OCI-LY1 (cell line): ENCODE measurements at regions not wholly inside any gene's neighbourhood (a gene's known extent, or its start where the extent isn't known, plus 50 kb on each side); places are given as distances from the start of the nearest gene placed in this dataset.

Experiments used
- H2AFZ ChIP-seq: fragments of 200-600 bp; sonication (generic), shearing (Covaris generic); 2 replicates; pipeline ENCODE4 v1.6.0; 2014; ENCODE audit warnings: antibody characterized with exemption, mild to moderate bottlenecking, low read length
- H3F3A ChIP-seq: fragments of 200-600 bp; sonication (generic), shearing (Covaris generic); 2 replicates; pipeline ENCODE4 v1.6.0; 2014; ENCODE audit warnings: mild to moderate bottlenecking, antibody characterized with exemption, low read length, moderate library complexity; ENCODE audit not compliant: insufficient read depth
- H3K27ac ChIP-seq: fragments of 200-600 bp; sonication (generic); 2 replicates; pipeline ENCODE4 v1.5.1; 2014; ENCODE audit warnings: low read length, mixed run types, mild to moderate bottlenecking, low read depth; ENCODE audit not compliant: poor library complexity, severe bottlenecking
- H3K27me3 ChIP-seq: fragments of 200-600 bp; sonication (generic); 2 replicates; pipeline ENCODE4 v1.6.0; 2014; ENCODE audit warnings: antibody characterized with exemption, mild to moderate bottlenecking, low read length, moderate library complexity; ENCODE audit not compliant: insufficient read depth
- H3K36me3 ChIP-seq: fragments of 200-600 bp; sonication (generic); 2 replicates; pipeline ENCODE4 v1.6.1; 2014; ENCODE audit warnings: mild to moderate bottlenecking, antibody characterized with exemption, low read length, moderate library complexity, mixed read lengths; ENCODE audit not compliant: insufficient read depth
- H3K4me1 ChIP-seq: fragments of 200-600 bp; sonication (generic); 2 replicates; pipeline ENCODE4 v1.5.1; 2014; ENCODE audit warnings: mild to moderate bottlenecking, low read length, moderate library complexity; ENCODE audit not compliant: insufficient read depth, severe bottlenecking
- H3K4me2 ChIP-seq: fragments of 200-600 bp; sonication (generic), shearing (Covaris generic); 2 replicates; pipeline ENCODE4 v1.6.1; 2014; ENCODE audit warnings: low read length
- H3K4me3 ChIP-seq: fragments of 200-600 bp; sonication (generic); 2 replicates; pipeline ENCODE4 v1.5.1; 2014; ENCODE audit warnings: low read length, low read depth, mild to moderate bottlenecking, mixed read lengths; ENCODE audit not compliant: poor library complexity, severe bottlenecking
- H3K79me2 ChIP-seq: fragments of 200-600 bp; shearing (Covaris generic); 2 replicates; pipeline ENCODE4 v1.6.1; 2016; ENCODE audit warnings: mixed run types, low read length, mixed read lengths; ENCODE audit not compliant: insufficient read depth
- H3K9ac ChIP-seq: fragments of 200-600 bp; sonication (generic), shearing (Covaris generic); 2 replicates; pipeline ENCODE4 v1.6.1; 2014; ENCODE audit warnings: mild to moderate bottlenecking, low read length, mixed read lengths
- H3K9me2 ChIP-seq: fragments of 200-600 bp; sonication (generic), shearing (Covaris generic); 2 replicates; pipeline ENCODE4 v1.6.1; 2014; ENCODE audit warnings: low read depth, mild to moderate bottlenecking, low read length, mixed read lengths
- H3K9me3 ChIP-seq: fragments of 200-600 bp; shearing (Covaris generic); 2 replicates; pipeline ENCODE4 v1.6.1; 2014; ENCODE audit warnings: low read length, mixed read lengths
- H4K20me1 ChIP-seq: fragments of 200-600 bp; sonication (generic), shearing (Covaris generic); 2 replicates; pipeline ENCODE4 v1.6.0; 2016; ENCODE audit warnings: mild to moderate bottlenecking, low read length; ENCODE audit not compliant: insufficient read depth
- EZH2 ChIP-seq: fragments of 200-600 bp; sonication (generic), shearing (Covaris generic); IDR thresholded peaks from 2 replicates; pipeline ENCODE4 v1.8.0; 2017; ENCODE audit warnings: borderline replicate concordance, mixed run types, mild to moderate bottlenecking, antibody characterized with exemption, low read length, moderate library complexity, mixed read lengths
- TF ChIP-seq, protein P1 (sequence below): fragments of 200-600 bp; sonication (generic), shearing (Covaris generic); IDR thresholded peaks from 2 replicates; pipeline ENCODE4 v1.5.1; 2017; ENCODE audit warnings: mild to moderate bottlenecking, antibody characterized with exemption, low read length, moderate library complexity, mixed read lengths

DNA sequence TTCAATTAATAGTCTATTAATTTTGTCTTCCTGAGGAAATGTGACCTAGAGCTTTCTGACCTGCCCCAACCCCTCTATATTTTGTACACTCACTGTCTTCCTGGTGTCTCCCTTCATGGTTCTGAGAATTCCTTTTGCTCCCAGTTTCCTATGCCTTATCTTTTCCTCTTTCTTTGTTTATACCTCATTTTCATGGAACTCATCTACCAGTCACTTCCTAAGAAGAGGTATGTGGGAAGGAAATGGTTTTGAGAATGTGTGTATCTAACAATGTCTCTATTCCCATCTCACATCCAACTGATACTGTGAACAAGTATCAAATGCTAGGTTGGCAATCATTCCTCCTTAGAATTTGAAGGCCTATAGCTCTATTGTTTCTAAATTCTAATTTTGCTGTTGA is 245.1 kb upstream of the EGLN3 start:
- Histone ChIP-seq H3K27me3 (no peaks in the 10 kb centered on the region), H3K4me1 (no peaks in the 10 kb centered on the region), H3K9me2 (no peaks in the 10 kb centered on the region), H3K9me3 (no peaks in the 10 kb centered on the region), H2AFZ (no peak overlapping the region), H3K79me2 (no peaks in the 10 kb centered on the region), H3K9ac (no peak overlapping the region), H4K20me1 (no peaks in the 10 kb centered on the region), H3K27ac (no peak overlapping the region), H3F3A (no peaks in the 10 kb centered on the region), H3K36me3 (no peaks in the 10 kb centered on the region), H3K4me2 (no peak overlapping the region), H3K4me3 (no peak overlapping the region)
- no peak for TF ChIP-seq EZH2
- TF ChIP-seq, protein P1, sequence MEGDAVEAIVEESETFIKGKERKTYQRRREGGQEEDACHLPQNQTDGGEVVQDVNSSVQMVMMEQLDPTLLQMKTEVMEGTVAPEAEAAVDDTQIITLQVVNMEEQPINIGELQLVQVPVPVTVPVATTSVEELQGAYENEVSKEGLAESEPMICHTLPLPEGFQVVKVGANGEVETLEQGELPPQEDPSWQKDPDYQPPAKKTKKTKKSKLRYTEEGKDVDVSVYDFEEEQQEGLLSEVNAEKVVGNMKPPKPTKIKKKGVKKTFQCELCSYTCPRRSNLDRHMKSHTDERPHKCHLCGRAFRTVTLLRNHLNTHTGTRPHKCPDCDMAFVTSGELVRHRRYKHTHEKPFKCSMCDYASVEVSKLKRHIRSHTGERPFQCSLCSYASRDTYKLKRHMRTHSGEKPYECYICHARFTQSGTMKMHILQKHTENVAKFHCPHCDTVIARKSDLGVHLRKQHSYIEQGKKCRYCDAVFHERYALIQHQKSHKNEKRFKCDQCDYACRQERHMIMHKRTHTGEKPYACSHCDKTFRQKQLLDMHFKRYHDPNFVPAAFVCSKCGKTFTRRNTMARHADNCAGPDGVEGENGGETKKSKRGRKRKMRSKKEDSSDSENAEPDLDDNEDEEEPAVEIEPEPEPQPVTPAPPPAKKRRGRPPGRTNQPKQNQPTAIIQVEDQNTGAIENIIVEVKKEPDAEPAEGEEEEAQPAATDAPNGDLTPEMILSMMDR = no peak

DNA sequence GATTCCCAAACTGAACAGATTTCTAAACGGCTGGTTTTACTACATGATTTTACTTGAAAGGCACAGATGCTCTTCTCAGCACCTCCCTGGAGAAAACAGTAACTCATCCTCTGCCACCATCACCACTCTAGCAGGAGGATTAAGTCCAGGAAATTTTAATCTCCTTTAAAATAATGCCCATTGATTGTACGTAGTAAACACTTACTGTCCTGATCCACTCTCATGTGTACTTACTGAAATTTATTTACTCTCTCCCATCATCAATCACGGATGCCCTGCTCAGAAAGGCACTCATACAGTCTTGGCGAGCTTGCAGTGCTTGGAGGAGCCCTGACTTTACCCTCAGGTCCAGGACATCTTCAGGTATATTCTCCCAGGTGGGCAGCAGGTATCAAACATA is 239.8 kb upstream of the EGLN3 start:
- no peak overlapping the region for H3K4me3 ChIP-seq
- H3K27ac ChIP-seq = no peak overlapping the region
- no peak overlapping the region for H3K9ac ChIP-seq
- no peaks in the 10 kb centered on the region for H3K4me1 ChIP-seq
- H3K27me3 ChIP-seq = no peaks in the 10 kb centered on the region
- H3K9me2 ChIP-seq = no peaks in the 10 kb centered on the region
- no peaks in the 10 kb centered on the region for H4K20me1 ChIP-seq
- no peak overlapping the region for H3K4me2 ChIP-seq
- H3K36me3 ChIP-seq = no peaks in the 10 kb centered on the region
- TF ChIP-seq, protein P1 = no peak
- TF ChIP-seq EZH2 = no peak
- no peak overlapping the region for H2AFZ ChIP-seq
- H3F3A ChIP-seq = no peaks in the 10 kb centered on the region
- no peaks in the 10 kb centered on the region for H3K79me2 ChIP-seq
- no peaks in the 10 kb centered on the region for H3K9me3 ChIP-seq

DNA sequence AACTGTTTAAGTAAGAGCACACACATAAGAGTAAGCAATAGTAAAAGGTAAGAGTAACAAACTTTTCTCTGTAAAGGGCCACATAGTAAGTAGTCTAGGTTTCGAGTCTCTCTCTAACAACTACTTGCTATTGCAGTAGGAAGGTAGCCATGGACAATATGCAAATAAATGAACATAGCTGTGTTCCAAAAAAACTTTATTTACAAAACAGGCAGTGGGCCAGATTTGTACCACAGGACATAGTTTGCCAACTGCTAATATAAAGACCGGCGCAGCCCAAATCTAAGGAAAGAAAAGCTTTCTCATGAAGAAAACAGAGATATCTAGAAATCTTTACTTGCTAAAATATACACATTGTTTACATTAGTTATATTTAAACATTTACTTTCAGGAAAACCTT is 239.0 kb upstream of the EGLN3 start:
- H3K4me1 ChIP-seq = no peaks in the 10 kb centered on the region
- H3K4me2 ChIP-seq = no peak overlapping the region
- H3K79me2 ChIP-seq = no peaks in the 10 kb centered on the region
- H3K9ac ChIP-seq = no peak overlapping the region
- H3K9me2 ChIP-seq = no peaks in the 10 kb centered on the region
- no peak overlapping the region for H2AFZ ChIP-seq
- no peaks in the 10 kb centered on the region for H4K20me1 ChIP-seq
- H3K27me3 ChIP-seq = no peaks in the 10 kb centered on the region
- H3K27ac ChIP-seq = no peak overlapping the region
- no peaks in the 10 kb centered on the region for H3K9me3 ChIP-seq
- H3K36me3 ChIP-seq = no peaks in the 10 kb centered on the region
- no peaks in the 10 kb centered on the region for H3F3A ChIP-seq
- no peak overlapping the region for H3K4me3 ChIP-seq
- TF ChIP-seq, protein P1 = no peak
- TF ChIP-seq EZH2 = no peak
